HuH-7 (cell line): ENCODE measurements at regions not wholly inside any gene's neighbourhood (a gene's known extent, or its start where the extent isn't known, plus 50 kb on each side); places are given as distances from the start of the nearest gene placed in this dataset.

Experiments
- DNase-seq: peaks from one replicate; pipeline ENCODE4 v3.0.0; 2011; ENCODE audit warnings: low spot score

GRCh38 chr20:6831461-6831860 is 64.0 kb downstream of the BMP2 start:
- no peak for DNase-seq

GRCh38 chr20:6832811-6833210 is 65.3 kb downstream of the BMP2 start:
- no peak for DNase-seq

- no peak for DNase-seq
These were observed 68.1 kb downstream of the BMP2 start for GRCh38 chr20:6835609-6836008.

GRCh38 chr20:6836821-6837374 is 69.4 kb downstream of the BMP2 start:
- DNase-seq, result no peak

- no peak for DNase-seq
These were observed 70.2 kb downstream of the BMP2 start for GRCh38 chr20:6837730-6838129.

- DNase-seq, result no peak
These were observed 70.8 kb downstream of the BMP2 start for GRCh38 chr20:6838181-6838826.

- no peak for DNase-seq
These were observed 73.6 kb downstream of the BMP2 start for GRCh38 chr20:6841128-6841527.

GRCh38 chr20:6845141-6845540 is 77.7 kb downstream of the BMP2 start:
- DNase-seq, result peak; percentile 68

GRCh38 chr20:6848041-6848440 is 80.6 kb downstream of the BMP2 start:
- DNase-seq, result no peak

GRCh38 chr20:6848992-6849391 is 81.5 kb downstream of the BMP2 start:
- no peak for DNase-seq

GRCh38 chr20:6851136-6851535 is 83.7 kb downstream of the BMP2 start:
- no peak for DNase-seq

- no peak for DNase-seq
These were observed 85.0 kb downstream of the BMP2 start for GRCh38 chr20:6852478-6852877.

GRCh38 chr20:6855104-6855503 is 87.6 kb downstream of the BMP2 start:
- no peak for DNase-seq

GRCh38 chr20:6855796-6856195 is 88.3 kb downstream of the BMP2 start:
- DNase-seq, result no peak

- no peak for DNase-seq
These were observed 90.4 kb downstream of the BMP2 start for GRCh38 chr20:6857927-6858326.

- no peak for DNase-seq
These were observed 95.9 kb downstream of the BMP2 start for GRCh38 chr20:6863355-6863754.

GRCh38 chr20:6863798-6864201 is 96.3 kb downstream of the BMP2 start:
- DNase-seq, result no peak

- DNase-seq, result no peak
These were observed 97.3 kb downstream of the BMP2 start for GRCh38 chr20:6864740-6865139.

- DNase-seq, result no peak
These were observed 99.3 kb downstream of the BMP2 start for GRCh38 chr20:6866741-6867140.

GRCh38 chr20:6868861-6869260 is 101.4 kb downstream of the BMP2 start:
- no peak for DNase-seq

GRCh38 chr20:6870559-6870958 is 103.1 kb downstream of the BMP2 start:
- peak; percentile 25 for DNase-seq

GRCh38 chr20:6877633-6878032 is 110.1 kb downstream of the BMP2 start:
- DNase-seq, result no peak

- no peak for DNase-seq
These were observed 115.2 kb downstream of the BMP2 start for GRCh38 chr20:6882561-6883291.

GRCh38 chr20:6884114-6884513 is 116.6 kb downstream of the BMP2 start:
- no peak for DNase-seq
